ENCODE measurements at regions not wholly inside any gene's neighbourhood (a gene's known extent, or its start where the extent isn't known, plus 50 kb on each side); places are given as distances from the start of the nearest gene placed in this dataset.
"Not testable (repeated sequence)": the region's sequence is repeated elsewhere in the genome, so short reads cannot be mapped to it uniquely, and the experiment has no call there.

GRCh38 chr16:29291329-29292271 lies 114.9 kb downstream of the NPIPB11 start:
- WGBS, result 89% methylated on average over 28 of the region's 30 CpGs
- not testable (repeated sequence) for H3K27ac ChIP-seq (ENCODE audit: low read depth, low read length); H3K4me3 ChIP-seq (ENCODE audit: low read length); H3K27me3 ChIP-seq (ENCODE audit: insufficient read depth, low read length); H3K9me3 ChIP-seq (ENCODE audit: insufficient read depth, low read depth, low read length); H3K36me3 ChIP-seq (ENCODE audit: insufficient read depth, low read length); H3K4me1 ChIP-seq (ENCODE audit: insufficient read depth, low read length); H3K9ac ChIP-seq (ENCODE audit: low read depth, low read length)

- H3K9ac ChIP-seq (ENCODE audit: low read depth, low read length), result no peak overlapping the region
- peak overlapping the region; percentile 31 for H3K4me3 ChIP-seq (ENCODE audit: low read length)
- WGBS, result 26% methylated on average over 21 of the region's 24 CpGs
These were observed 115.8 kb downstream of the NPIPB11 start for GRCh38 chr16:29290631-29291247.

GRCh38 chr16:29289516-29290239 lies 116.8 kb downstream of the NPIPB11 start:
- H3K27ac ChIP-seq (ENCODE audit: low read depth, low read length); H3K9me3 ChIP-seq (ENCODE audit: insufficient read depth, low read depth, low read length); H3K9ac ChIP-seq (ENCODE audit: low read depth, low read length); H3K27me3 ChIP-seq (ENCODE audit: insufficient read depth, low read length); H3K36me3 ChIP-seq (ENCODE audit: insufficient read depth, low read length); H3K4me3 ChIP-seq (ENCODE audit: low read length): not testable (repeated sequence)
- 91% methylated on average over 11 of the region's 13 CpGs for WGBS
- peaks cover 10% of the 10 kb centered on the region for H3K4me1 ChIP-seq (ENCODE audit: insufficient read depth, low read length)

More at GRCh38 chr16:29290631-29291247, 115.8 kb downstream of the NPIPB11 start:
- no peaks in the 10 kb centered on the region for H3K9me3 ChIP-seq (ENCODE audit: insufficient read depth, low read depth, low read length)
- H3K27ac ChIP-seq (ENCODE audit: low read depth, low read length), result no peak overlapping the region
- H3K27me3 ChIP-seq (ENCODE audit: insufficient read depth, low read length), result no peaks in the 10 kb centered on the region
- peaks cover 4% of the 10 kb centered on the region; the same call in 1 of the 2 replicates for H3K4me1 ChIP-seq (ENCODE audit: insufficient read depth, low read length)
- no peaks in the 10 kb centered on the region for H3K36me3 ChIP-seq (ENCODE audit: insufficient read depth, low read length)

GRCh38 chr16:29288711-29289474 lies 117.6 kb downstream of the NPIPB11 start:
- H3K27ac ChIP-seq (ENCODE audit: low read depth, low read length); H3K4me3 ChIP-seq (ENCODE audit: low read length): not testable (repeated sequence)
- WGBS, result 90% methylated on average over 27 of the region's 29 CpGs

GRCh38 chr16:29287871-29288535 lies 118.5 kb downstream of the NPIPB11 start:
- H3K4me1 ChIP-seq (ENCODE audit: insufficient read depth, low read length), result peaks cover 14% of the 10 kb centered on the region
- not testable (repeated sequence) for H3K9ac ChIP-seq (ENCODE audit: low read depth, low read length); H3K36me3 ChIP-seq (ENCODE audit: insufficient read depth, low read length); H3K4me3 ChIP-seq (ENCODE audit: low read length); H3K27ac ChIP-seq (ENCODE audit: low read depth, low read length); H3K27me3 ChIP-seq (ENCODE audit: insufficient read depth, low read length); H3K9me3 ChIP-seq (ENCODE audit: insufficient read depth, low read depth, low read length)
- WGBS, result 91% methylated on average over 14 of the region's 14 CpGs

More at GRCh38 chr16:29288711-29289474, 117.6 kb downstream of the NPIPB11 start:
- H3K27me3 ChIP-seq (ENCODE audit: insufficient read depth, low read length); H3K9me3 ChIP-seq (ENCODE audit: insufficient read depth, low read depth, low read length); H3K9ac ChIP-seq (ENCODE audit: low read depth, low read length); H3K36me3 ChIP-seq (ENCODE audit: insufficient read depth, low read length): not testable (repeated sequence)
- H3K4me1 ChIP-seq (ENCODE audit: insufficient read depth, low read length), result peaks cover 14% of the 10 kb centered on the region

- H3K27ac ChIP-seq (ENCODE audit: low read depth, low read length), result not testable (repeated sequence)
- WGBS, result 79% methylated on average over 3 of the region's 5 CpGs
These were observed 119.3 kb downstream of the NPIPB11 start for GRCh38 chr16:29287246-29287645.

GRCh38 chr16:29286796-29287195 lies 119.7 kb downstream of the NPIPB11 start:
- H3K9ac ChIP-seq (ENCODE audit: low read depth, low read length); H3K36me3 ChIP-seq (ENCODE audit: insufficient read depth, low read length); H3K27me3 ChIP-seq (ENCODE audit: insufficient read depth, low read length); H3K27ac ChIP-seq (ENCODE audit: low read depth, low read length); H3K9me3 ChIP-seq (ENCODE audit: insufficient read depth, low read depth, low read length); H3K4me3 ChIP-seq (ENCODE audit: low read length): not testable (repeated sequence)
- 93% methylated on average over 17 of the region's 19 CpGs for WGBS
- H3K4me1 ChIP-seq (ENCODE audit: insufficient read depth, low read length), result peaks cover 14% of the 10 kb centered on the region

More at GRCh38 chr16:29287246-29287645, 119.3 kb downstream of the NPIPB11 start:
- not testable (repeated sequence) for H3K36me3 ChIP-seq (ENCODE audit: insufficient read depth, low read length); H3K4me3 ChIP-seq (ENCODE audit: low read length); H3K27me3 ChIP-seq (ENCODE audit: insufficient read depth, low read length); H3K9me3 ChIP-seq (ENCODE audit: insufficient read depth, low read depth, low read length); H3K9ac ChIP-seq (ENCODE audit: low read depth, low read length)
- peaks cover 14% of the 10 kb centered on the region for H3K4me1 ChIP-seq (ENCODE audit: insufficient read depth, low read length)

- H3K9me3 ChIP-seq (ENCODE audit: insufficient read depth, low read depth, low read length); H3K27me3 ChIP-seq (ENCODE audit: insufficient read depth, low read length); H3K9ac ChIP-seq (ENCODE audit: low read depth, low read length); H3K4me3 ChIP-seq (ENCODE audit: low read length); H3K27ac ChIP-seq (ENCODE audit: low read depth, low read length); H3K36me3 ChIP-seq (ENCODE audit: insufficient read depth, low read length): not testable (repeated sequence)
- peaks cover 14% of the 10 kb centered on the region for H3K4me1 ChIP-seq (ENCODE audit: insufficient read depth, low read length)
- WGBS, result 93% methylated on average over 15 of the region's 15 CpGs
These were observed 120.3 kb downstream of the NPIPB11 start for GRCh38 chr16:29286161-29286560.

GRCh38 chr16:29285151-29285885 lies 121.2 kb downstream of the NPIPB11 start:
- H3K4me1 ChIP-seq (ENCODE audit: insufficient read depth, low read length); H3K9me3 ChIP-seq (ENCODE audit: insufficient read depth, low read depth, low read length); H3K27me3 ChIP-seq (ENCODE audit: insufficient read depth, low read length); H3K36me3 ChIP-seq (ENCODE audit: insufficient read depth, low read length): not testable (repeated sequence)
- H3K9ac ChIP-seq (ENCODE audit: low read depth, low read length), result peak overlapping the region; percentile 61
- 51% methylated on average over 24 of the region's 32 CpGs for WGBS
- H3K27ac ChIP-seq (ENCODE audit: low read depth, low read length), result peak overlapping the region; percentile 77
- H3K4me3 ChIP-seq (ENCODE audit: low read length), result peak overlapping the region; percentile 27; the same call in 1 of the 2 replicates

- H3K9me3 ChIP-seq (ENCODE audit: insufficient read depth, low read depth, low read length); H3K36me3 ChIP-seq (ENCODE audit: insufficient read depth, low read length); H3K27me3 ChIP-seq (ENCODE audit: insufficient read depth, low read length); H3K4me1 ChIP-seq (ENCODE audit: insufficient read depth, low read length); H3K4me3 ChIP-seq (ENCODE audit: low read length): not testable (repeated sequence)
- peak overlapping the region; percentile 77; the same call in 1 of the 2 replicates for H3K27ac ChIP-seq (ENCODE audit: low read depth, low read length)
- 76% methylated on average over 4 of the region's 5 CpGs for WGBS
- H3K9ac ChIP-seq (ENCODE audit: low read depth, low read length), result peak overlapping the region; percentile 61; the same call in 1 of the 2 replicates
These were observed 121.8 kb downstream of the NPIPB11 start for GRCh38 chr16:29284723-29285122.
